ENCODE measurements at regions not wholly inside any gene's neighbourhood (a gene's known extent, or its start where the extent isn't known, plus 50 kb on each side); places are given as distances from the start of the nearest gene placed in this dataset.

DNA sequence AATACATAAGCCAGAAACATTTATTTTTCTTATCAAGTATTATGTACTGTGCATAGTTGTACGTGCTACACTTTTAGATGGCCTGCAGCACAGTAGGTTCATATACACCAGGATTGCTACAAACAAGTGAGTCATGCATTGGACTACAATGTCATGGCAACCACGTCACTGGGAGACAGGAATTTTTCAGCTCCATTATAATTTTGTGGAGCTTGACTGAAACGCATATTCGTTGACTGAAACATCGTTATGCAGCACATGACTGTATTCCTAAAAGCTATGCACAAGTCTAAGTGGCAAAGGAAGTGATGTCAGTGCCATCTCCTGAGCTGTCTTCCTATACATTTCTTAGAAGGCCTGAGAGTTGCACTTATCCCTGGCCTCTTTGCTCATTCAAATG lies 871.8 kb downstream of the IPMK start:
- TF ChIP-seq CTCF (IDR thresholded peaks at IDR 0.05; ENCODE audit: low read depth, low read length) = no peak
- no peak overlapping the region for H3K4me3 ChIP-seq (ENCODE audit: low read depth, low read length)

GRCh38 chr10:57367412-57367811 lies 900.3 kb downstream of the IPMK start:
- H3K4me3 ChIP-seq (ENCODE audit: low read depth, low read length) = no peak overlapping the region
- no peak for TF ChIP-seq CTCF (IDR thresholded peaks at IDR 0.05; ENCODE audit: low read depth, low read length)

DNA sequence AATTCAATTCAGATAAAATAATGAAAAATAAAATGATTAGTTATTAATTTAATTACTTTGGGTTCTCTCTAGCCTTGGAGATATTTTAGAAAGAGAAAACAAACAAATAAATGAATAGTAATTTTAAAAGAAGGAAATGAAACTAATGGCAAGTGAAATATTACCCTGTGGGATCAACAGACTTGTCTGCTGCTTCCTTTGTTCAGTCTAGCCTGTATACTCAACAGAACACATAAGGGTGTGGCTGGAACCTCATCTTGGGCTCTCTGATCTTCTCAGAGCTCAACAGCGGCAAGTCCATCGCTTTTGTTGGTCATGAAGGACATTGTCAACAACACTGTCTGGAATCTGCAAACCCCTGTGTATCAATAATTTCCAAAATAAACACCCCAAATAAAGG lies 904.9 kb downstream of the IPMK start:
- no peak for TF ChIP-seq CTCF (IDR thresholded peaks at IDR 0.05; ENCODE audit: low read depth, low read length)
- H3K4me3 ChIP-seq (ENCODE audit: low read depth, low read length) = no peak overlapping the region

- TF ChIP-seq CTCF (IDR thresholded peaks at IDR 0.05; ENCODE audit: low read depth, low read length) = no peak
- no peak overlapping the region for H3K4me3 ChIP-seq (ENCODE audit: low read depth, low read length)
Observed at GRCh38 chr10:57353403-57354003, 914.2 kb downstream of the IPMK start.

GRCh38 chr10:57351076-57351475 lies 916.6 kb downstream of the IPMK start:
- no peak for TF ChIP-seq CTCF (IDR thresholded peaks at IDR 0.05; ENCODE audit: low read depth, low read length)
- no peak overlapping the region for H3K4me3 ChIP-seq (ENCODE audit: low read depth, low read length)

DNA sequence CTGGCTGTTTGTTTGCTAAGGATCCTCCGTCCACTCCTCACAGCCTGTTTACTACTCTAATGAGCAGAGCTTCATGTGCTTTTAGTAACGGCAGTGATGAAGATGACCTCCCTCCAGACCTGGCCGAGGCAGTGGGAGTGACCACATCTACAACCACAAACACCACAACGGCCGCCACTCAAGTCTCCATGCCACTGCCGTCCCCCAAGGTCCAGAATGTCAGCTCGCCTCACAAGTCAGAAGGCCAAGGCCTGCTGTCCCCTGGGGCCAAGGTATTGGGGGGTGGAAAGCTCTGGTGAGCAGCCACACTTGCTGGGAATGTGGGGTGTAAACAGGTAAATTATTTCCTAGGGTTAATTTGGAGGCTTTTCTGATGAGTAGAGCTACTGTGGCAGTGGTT lies 926.4 kb downstream of the IPMK start:
- TF ChIP-seq CTCF (IDR thresholded peaks at IDR 0.05; ENCODE audit: low read depth, low read length) = no peak
- no peak overlapping the region for H3K4me3 ChIP-seq (ENCODE audit: low read depth, low read length)

GRCh38 chr10:57338823-57339558 lies 928.7 kb downstream of the IPMK start:
- peak; percentile 50; the same call in 1 of the 2 replicates for TF ChIP-seq CTCF (IDR thresholded peaks at IDR 0.05; ENCODE audit: low read depth, low read length)
- no peak overlapping the region for H3K4me3 ChIP-seq (ENCODE audit: low read depth, low read length)
